Cardiac fibroblast (primary cell): ENCODE measurements at regions not wholly inside any gene's neighbourhood (a gene's known extent, or its start where the extent isn't known, plus 50 kb on each side); places are given as distances from the start of the nearest gene placed in this dataset.

Experiments used
- DNase-seq, 2 donors: peaks; one replicate each; pipeline versions ENCODE4 v3.0.0 to v3.0.0-alpha.2; 2010; ENCODE audit warnings: low read depth in 2 of 2
- H3K4me3 ChIP-seq, 2 donors: replicated peaks in 1 of 2; 1 replicate in 1 of 2; 2 replicates in 1 of 2; pipeline ENCODE4 v1.5.1; 2011; ENCODE audit warnings: low read depth in 2 of 2, low read length in 2 of 2, mild to moderate bottlenecking in 2 of 2, moderate library complexity in 1 of 2
- TF ChIP-seq, protein P1 (sequence below): IDR thresholded peaks from one replicate; pipeline ENCODE4 v1.5.1; 2011; ENCODE audit warnings: low read depth, mild to moderate bottlenecking, low read length, inconsistent platforms

GRCh38 chr14:97055355-97055754 is 258.2 kb downstream of the VRK1 start:
- no peak overlapping the region for H3K4me3 ChIP-seq
- no peak for DNase-seq
- TF ChIP-seq, protein P1, sequence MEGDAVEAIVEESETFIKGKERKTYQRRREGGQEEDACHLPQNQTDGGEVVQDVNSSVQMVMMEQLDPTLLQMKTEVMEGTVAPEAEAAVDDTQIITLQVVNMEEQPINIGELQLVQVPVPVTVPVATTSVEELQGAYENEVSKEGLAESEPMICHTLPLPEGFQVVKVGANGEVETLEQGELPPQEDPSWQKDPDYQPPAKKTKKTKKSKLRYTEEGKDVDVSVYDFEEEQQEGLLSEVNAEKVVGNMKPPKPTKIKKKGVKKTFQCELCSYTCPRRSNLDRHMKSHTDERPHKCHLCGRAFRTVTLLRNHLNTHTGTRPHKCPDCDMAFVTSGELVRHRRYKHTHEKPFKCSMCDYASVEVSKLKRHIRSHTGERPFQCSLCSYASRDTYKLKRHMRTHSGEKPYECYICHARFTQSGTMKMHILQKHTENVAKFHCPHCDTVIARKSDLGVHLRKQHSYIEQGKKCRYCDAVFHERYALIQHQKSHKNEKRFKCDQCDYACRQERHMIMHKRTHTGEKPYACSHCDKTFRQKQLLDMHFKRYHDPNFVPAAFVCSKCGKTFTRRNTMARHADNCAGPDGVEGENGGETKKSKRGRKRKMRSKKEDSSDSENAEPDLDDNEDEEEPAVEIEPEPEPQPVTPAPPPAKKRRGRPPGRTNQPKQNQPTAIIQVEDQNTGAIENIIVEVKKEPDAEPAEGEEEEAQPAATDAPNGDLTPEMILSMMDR: no peak

- H3K4me3 ChIP-seq: no peak overlapping the region
- TF ChIP-seq, protein P1: no peak
- no peak for DNase-seq
These were observed 258.9 kb downstream of the VRK1 start for GRCh38 chr14:97056086-97056485.

GRCh38 chr14:97057238-97058073 is 260.3 kb downstream of the VRK1 start:
- DNase-seq: no peak
- no peak overlapping the region for H3K4me3 ChIP-seq
- TF ChIP-seq, protein P1: no peak

- no peak for DNase-seq
- TF ChIP-seq, protein P1: no peak
- H3K4me3 ChIP-seq: no peak overlapping the region
These were observed 260.9 kb downstream of the VRK1 start for GRCh38 chr14:97058074-97058467.

GRCh38 chr14:97058589-97058988 is 261.4 kb downstream of the VRK1 start:
- DNase-seq: no peak
- no peak overlapping the region for H3K4me3 ChIP-seq
- TF ChIP-seq, protein P1: no peak

- TF ChIP-seq, protein P1: no peak
- H3K4me3 ChIP-seq: no peak overlapping the region
- DNase-seq: no peak
These were observed 264.0 kb downstream of the VRK1 start for GRCh38 chr14:97061198-97061597.

- TF ChIP-seq, protein P1: no peak
- no peak overlapping the region for H3K4me3 ChIP-seq
These were observed 264.5 kb downstream of the VRK1 start for GRCh38 chr14:97061714-97062113.

More at GRCh38 chr14:97061714-97062113, 264.5 kb downstream of the VRK1 start:
- no peak for DNase-seq
